ENCODE measurements at regions not wholly inside any gene's neighbourhood (a gene's known extent, or its start where the extent isn't known, plus 50 kb on each side); places are given as distances from the start of the nearest gene placed in this dataset.
A peak's percentile ranks its signal among the peaks of the same experiment; 100 is the strongest.

DNA sequence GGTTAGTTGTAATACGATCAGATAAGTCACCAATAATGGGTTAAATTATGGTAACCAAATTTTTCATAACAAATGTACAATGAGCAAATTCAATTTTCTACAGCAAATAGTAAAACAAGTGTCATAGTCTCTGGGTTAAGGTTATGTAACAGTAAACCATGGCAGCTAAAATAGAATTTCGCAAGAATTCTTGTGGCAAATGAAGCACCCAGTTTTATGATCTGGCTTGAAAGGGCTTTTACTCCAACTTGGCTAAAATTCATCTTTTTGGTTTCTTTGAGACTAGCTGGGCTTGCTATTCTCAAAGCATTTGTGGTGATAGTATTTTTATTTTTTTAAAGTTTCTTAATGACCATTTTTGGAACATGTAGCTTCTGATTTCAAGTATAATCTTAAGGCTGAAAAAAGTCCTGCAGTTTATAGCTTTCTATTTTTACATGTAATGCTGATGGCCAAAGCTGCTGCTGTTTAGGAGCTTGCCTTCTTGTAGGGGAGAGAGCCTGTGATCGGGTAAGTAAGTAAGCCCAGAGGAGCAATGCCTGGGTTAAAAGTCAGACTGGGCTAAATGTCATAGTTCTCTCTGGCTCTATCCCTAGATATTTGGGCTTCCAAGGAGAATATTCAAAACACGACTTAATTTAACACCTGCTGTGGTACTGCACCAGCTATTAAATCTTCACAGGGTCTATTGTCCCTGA lies 55.5 kb upstream of the SYPL1 start:
- no peak overlapping the region for H3K4me3 ChIP-seq (ENCODE audit: low read depth, low read length)
- DNase-seq (ENCODE audit: low read depth) = no peak

DNA sequence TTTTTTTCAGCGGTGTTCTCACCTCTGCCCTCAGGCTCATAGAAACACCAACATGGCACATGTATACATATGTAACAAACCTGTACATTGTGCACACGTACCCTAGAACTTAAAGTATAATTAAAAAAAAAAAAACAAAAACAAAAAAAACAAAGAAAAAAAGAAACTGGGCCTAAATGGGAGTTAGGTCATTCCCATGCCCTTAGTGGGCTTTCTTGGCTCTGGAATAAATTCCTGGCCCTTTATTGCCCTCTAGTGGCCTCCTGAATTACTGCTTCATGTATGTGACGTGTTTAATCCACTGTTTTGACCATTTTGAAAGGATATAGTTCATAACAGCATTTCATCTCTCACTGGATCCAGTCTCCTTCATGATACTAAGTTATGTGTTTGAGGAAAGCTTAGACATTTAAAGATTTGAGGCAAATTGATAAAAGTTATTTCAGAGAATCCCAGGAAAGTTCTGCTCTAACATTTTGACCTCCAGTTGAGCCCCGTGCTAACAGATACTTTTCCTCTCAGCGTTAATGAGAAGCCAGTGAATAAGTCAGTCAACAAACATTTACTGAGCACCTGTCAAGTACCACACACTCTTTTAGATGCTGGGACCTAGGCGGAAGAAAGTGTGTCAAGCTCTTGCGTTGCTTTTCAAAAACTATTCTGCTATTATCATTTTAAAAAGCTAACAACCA lies 54.7 kb upstream of the SYPL1 start:
- DNase-seq (ENCODE audit: low read depth) = peak; percentile 41
- H3K4me3 ChIP-seq (ENCODE audit: low read depth, low read length) = no peak overlapping the region

DNA sequence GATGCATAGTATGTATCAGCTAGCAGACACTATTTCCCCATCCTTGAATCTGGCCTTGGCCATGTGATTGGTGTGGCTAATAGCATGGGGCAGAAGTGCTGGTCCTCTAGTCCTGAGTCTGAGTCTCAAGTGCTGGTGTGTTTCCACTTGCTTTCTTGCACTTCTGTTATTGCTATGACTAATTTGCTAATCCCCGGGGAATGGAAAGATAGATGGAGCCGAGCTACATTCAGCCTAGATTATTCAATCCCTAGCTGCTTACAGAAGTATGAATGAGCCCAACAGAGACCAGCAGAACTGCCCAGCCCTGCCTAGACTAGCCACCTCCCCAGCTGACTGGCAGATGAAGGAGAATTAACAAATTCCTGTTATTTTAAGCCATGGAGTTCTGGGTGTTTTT lies 53.2 kb upstream of the SYPL1 start:
- DNase-seq (ENCODE audit: low read depth) = peak; percentile 53

DNA sequence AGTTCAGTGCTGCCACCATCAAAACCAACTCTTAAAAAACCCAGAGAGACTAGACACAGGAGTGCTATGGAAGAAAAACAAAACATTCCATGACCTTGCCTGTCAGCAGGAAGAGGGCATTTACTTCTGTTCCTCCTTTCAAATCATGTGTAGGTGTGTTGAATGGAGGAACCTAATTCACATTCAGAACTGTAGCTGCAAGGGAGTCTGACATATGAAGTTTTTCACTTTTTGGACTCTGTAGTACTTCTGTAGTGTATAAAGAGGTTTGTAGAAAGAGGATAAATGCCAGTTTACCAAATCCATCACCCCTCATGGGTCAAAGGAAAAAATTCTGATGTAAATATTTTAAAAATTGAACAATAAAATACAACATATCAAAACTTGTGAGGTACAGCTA lies 51.1 kb upstream of the SYPL1 start:
- DNase-seq (ENCODE audit: low read depth) = no peak
- H3K4me3 ChIP-seq (ENCODE audit: low read depth, low read length) = no peak overlapping the region

More for the DNA sequence above, 53.2 kb upstream of the SYPL1 start:
- no peak overlapping the region for H3K4me3 ChIP-seq (ENCODE audit: low read depth, low read length)

Measured in skeletal muscle cell (primary cell).